Activated T-cell treated with anti-CD3 and anti-CD28 coated beads, Interleukin-2, amount 50 U/mL, for 72 hours (primary cell): ENCODE measurements at regions not wholly inside any gene's neighbourhood (a gene's known extent, or its start where the extent isn't known, plus 50 kb on each side); places are given as distances from the start of the nearest gene placed in this dataset.
"Not testable (repeated sequence)": the region's sequence is repeated elsewhere in the genome, so short reads cannot be mapped to it uniquely, and the experiment has no call there.

Experiments
- ATAC-seq, 2 donors: fragments of 150-1000 bp; cut with Tn5 transposase; replicated peaks in 1 of 2; 2 replicates each; pipeline ENCODE4 v1.10.0; 2021; ENCODE audit warnings: moderate library complexity in 2 of 2, mild to moderate bottlenecking in 1 of 2
- DNase-seq, 2 donors: peaks; one replicate each; pipeline ENCODE4 v3.0.0; 2021 to 2022; ENCODE audit warnings: mixed read lengths in 1 of 2
- H3K27ac Mint-ChIP-seq: one replicate; pipeline ENCODE4 v1.8.0; 2022; ENCODE audit warnings: mild to moderate bottlenecking, moderate library complexity, mixed read lengths
- H3K27me3 Mint-ChIP-seq: one replicate; pipeline ENCODE4 v1.8.0; 2022; ENCODE audit warnings: low read depth, mixed read lengths
- H3K36me3 Mint-ChIP-seq, 2 donors: one replicate each; pipeline ENCODE4 v1.8.0; 2022; ENCODE audit warnings: mixed read lengths in 2 of 2, mild to moderate bottlenecking in 1 of 2; ENCODE audit not compliant: insufficient read depth in 2 of 2
- H3K4me1 Mint-ChIP-seq: one replicate; pipeline ENCODE4 v1.8.0; 2022; ENCODE audit warnings: low read depth, mixed read lengths
- H3K4me3 Mint-ChIP-seq, 2 donors: one replicate each; pipeline ENCODE4 v1.8.0; 2022; ENCODE audit warnings: mild to moderate bottlenecking in 2 of 2, mixed read lengths in 2 of 2, moderate library complexity in 2 of 2
- H3K9me3 Mint-ChIP-seq, 2 donors: one replicate each; pipeline ENCODE4 v1.8.0; 2022; ENCODE audit warnings: mixed read lengths in 2 of 2

- peak overlapping the region in 1 of 2 donors; percentile 40 for H3K4me3 Mint-ChIP-seq
- not testable (repeated sequence) for ATAC-seq, H3K9me3 Mint-ChIP-seq, DNase-seq, H3K27ac Mint-ChIP-seq, H3K27me3 Mint-ChIP-seq
- peaks cover 15% of the 10 kb centered on the region for H3K4me1 Mint-ChIP-seq
- peaks cover 4 to 17% of the 10 kb centered on the region in 2 donors for H3K36me3 Mint-ChIP-seq
These were observed 133.8 kb upstream of the SLC39A10 start for GRCh38 chr2:195523242-195523641.

GRCh38 chr2:195521589-195521988 lies 135.4 kb upstream of the SLC39A10 start:
- Mint-ChIP-seq H3K4me1 (peaks cover 18% of the 10 kb centered on the region), H3K9me3 (peaks cover 4 to 8% of the 10 kb centered on the region in 2 donors), H3K27me3 (no peaks in the 10 kb centered on the region), H3K4me3 (no peak overlapping the region), H3K27ac (no peak overlapping the region), H3K36me3 (peaks cover 7 to 19% of the 10 kb centered on the region in 2 donors)
- no peak for ATAC-seq
- DNase-seq: no peak

GRCh38 chr2:195520671-195521155 lies 136.3 kb upstream of the SLC39A10 start:
- Mint-ChIP-seq H3K4me1 (peaks cover 21% of the 10 kb centered on the region), H3K4me3 (no peak overlapping the region), H3K9me3 (peaks cover 1 to 5% of the 10 kb centered on the region in 2 donors), H3K27ac (no peak overlapping the region), H3K36me3 (peaks cover 7 to 18% of the 10 kb centered on the region in 2 donors), H3K27me3 (no peaks in the 10 kb centered on the region)
- ATAC-seq (no peak), DNase-seq (no peak)

GRCh38 chr2:195515551-195515950 lies 141.5 kb upstream of the SLC39A10 start:
- H3K27ac Mint-ChIP-seq: no peak overlapping the region
- DNase-seq (no peak), ATAC-seq (no peak)
- H3K4me1 Mint-ChIP-seq: peaks cover 6% of the 10 kb centered on the region
- H3K4me3 Mint-ChIP-seq: no peak overlapping the region
- peaks cover 2 to 3% of the 10 kb centered on the region in 2 donors for H3K9me3 Mint-ChIP-seq
- no peaks in the 10 kb centered on the region for H3K27me3 Mint-ChIP-seq
- peaks cover 5 to 8% of the 10 kb centered on the region in 2 donors for H3K36me3 Mint-ChIP-seq

GRCh38 chr2:195514365-195514764 lies 142.7 kb upstream of the SLC39A10 start:
- DNase-seq (no peak), ATAC-seq (no peak)
- Mint-ChIP-seq H3K4me3 (no peak overlapping the region), H3K36me3 (peaks cover 7 to 8% of the 10 kb centered on the region in 2 donors), H3K4me1 (peaks cover 6% of the 10 kb centered on the region), H3K9me3 (peaks cover 2 to 3% of the 10 kb centered on the region in 2 donors), H3K27ac (no peak overlapping the region), H3K27me3 (no peaks in the 10 kb centered on the region)

- ATAC-seq (no peak), DNase-seq (no peak)
- H3K9me3 Mint-ChIP-seq: peaks cover 2 to 3% of the 10 kb centered on the region in 2 donors
- H3K4me3 Mint-ChIP-seq: no peak overlapping the region
- no peaks in the 10 kb centered on the region for H3K27me3 Mint-ChIP-seq
- H3K4me1 Mint-ChIP-seq: peaks cover 11% of the 10 kb centered on the region
- no peak overlapping the region for H3K27ac Mint-ChIP-seq
- H3K36me3 Mint-ChIP-seq: peaks cover 6 to 9% of the 10 kb centered on the region in 2 donors
These were observed 143.9 kb upstream of the SLC39A10 start for GRCh38 chr2:195513119-195513518.

- H3K27me3 Mint-ChIP-seq: no peaks in the 10 kb centered on the region
- H3K27ac Mint-ChIP-seq: no peak overlapping the region
- H3K4me3 Mint-ChIP-seq: no peak overlapping the region
- peaks cover 6 to 7% of the 10 kb centered on the region in 2 donors for H3K36me3 Mint-ChIP-seq
- no peak for DNase-seq
- peaks cover 6% of the 10 kb centered on the region for H3K4me1 Mint-ChIP-seq
- no peak for ATAC-seq
- H3K9me3 Mint-ChIP-seq: peaks cover 5 to 8% of the 10 kb centered on the region in 2 donors
These were observed 147.5 kb upstream of the SLC39A10 start for GRCh38 chr2:195509551-195509950.

GRCh38 chr2:195508139-195508455 lies 148.9 kb upstream of the SLC39A10 start:
- Mint-ChIP-seq H3K4me3 (no peak overlapping the region), H3K36me3 (peaks cover 6 to 7% of the 10 kb centered on the region in 2 donors), H3K4me1 (peaks cover 13% of the 10 kb centered on the region), H3K27ac (no peak overlapping the region), H3K9me3 (peaks cover 5 to 8% of the 10 kb centered on the region in 2 donors), H3K27me3 (no peaks in the 10 kb centered on the region)
- ATAC-seq (no peak), DNase-seq (no peak)

GRCh38 chr2:195507447-195508138 lies 149.4 kb upstream of the SLC39A10 start:
- H3K36me3 Mint-ChIP-seq: peaks cover 6 to 7% of the 10 kb centered on the region in 2 donors
- peaks cover 15% of the 10 kb centered on the region for H3K4me1 Mint-ChIP-seq
- H3K27me3 Mint-ChIP-seq: no peaks in the 10 kb centered on the region
- DNase-seq: no peak
- ATAC-seq: no peak
- H3K27ac Mint-ChIP-seq: peak overlapping the region; percentile 12
- no peak overlapping the region for H3K4me3 Mint-ChIP-seq
- H3K9me3 Mint-ChIP-seq: peaks cover 5 to 8% of the 10 kb centered on the region in 2 donors

GRCh38 chr2:195505701-195506100 lies 151.3 kb upstream of the SLC39A10 start:
- ATAC-seq: peak in 1 of 2 donors; percentile 42
- Mint-ChIP-seq H3K9me3 (peaks cover 3 to 7% of the 10 kb centered on the region in 2 donors), H3K27ac (no peak overlapping the region), H3K27me3 (no peaks in the 10 kb centered on the region), H3K36me3 (peaks cover 6 to 7% of the 10 kb centered on the region in 2 donors), H3K4me3 (no peak overlapping the region), H3K4me1 (peaks cover 16% of the 10 kb centered on the region)
- no peak for DNase-seq

GRCh38 chr2:195503208-195503607 lies 153.8 kb upstream of the SLC39A10 start:
- ATAC-seq: peak in 1 of 2 donors; percentile 45

GRCh38 chr2:195501746-195502145 lies 155.3 kb upstream of the SLC39A10 start:
- peaks cover 35% of the 10 kb centered on the region for H3K4me1 Mint-ChIP-seq
- H3K36me3 Mint-ChIP-seq: peaks cover 0 to 2% of the 10 kb centered on the region in 2 donors
- H3K27ac Mint-ChIP-seq: no peak overlapping the region
- ATAC-seq (no peak), DNase-seq (no peak)
- no peaks in the 10 kb centered on the region for H3K27me3 Mint-ChIP-seq
- no peak overlapping the region for H3K4me3 Mint-ChIP-seq
- peaks cover 1 to 2% of the 10 kb centered on the region in 2 donors for H3K9me3 Mint-ChIP-seq

More at GRCh38 chr2:195503208-195503607, 153.8 kb upstream of the SLC39A10 start:
- Mint-ChIP-seq H3K4me1 (peaks cover 30% of the 10 kb centered on the region), H3K9me3 (peaks cover 5% of the 10 kb centered on the region in 2 donors), H3K27me3 (no peaks in the 10 kb centered on the region), H3K36me3 (peaks cover 3 to 8% of the 10 kb centered on the region in 2 donors), H3K4me3 (no peak overlapping the region), H3K27ac (peak overlapping the region; percentile 10)
- no peak for DNase-seq

GRCh38 chr2:195500879-195501278 lies 156.1 kb upstream of the SLC39A10 start:
- DNase-seq (no peak), ATAC-seq (no peak)
- H3K27ac Mint-ChIP-seq: no peak overlapping the region
- H3K4me1 Mint-ChIP-seq: peaks cover 39% of the 10 kb centered on the region
- H3K36me3 Mint-ChIP-seq: peaks cover 0 to 2% of the 10 kb centered on the region in 2 donors
- H3K9me3 Mint-ChIP-seq: peaks cover 2 to 4% of the 10 kb centered on the region in 2 donors
- H3K4me3 Mint-ChIP-seq: no peak overlapping the region
- H3K27me3 Mint-ChIP-seq: no peaks in the 10 kb centered on the region
